Thyroid gland (tissue), 4 donors: ENCODE measurements at regions not wholly inside any gene's neighbourhood (a gene's known extent, or its start where the extent isn't known, plus 50 kb on each side); places are given as distances from the start of the nearest gene placed in this dataset.

Experiments
- DNase-seq, 2 donors: peaks; one replicate each; pipeline ENCODE4 v3.0.0-alpha.2; 2019
- H3K27ac ChIP-seq, 3 donors: fragments of 200-600 bp; sonication (generic); 1 replicate in 2 of 3; 2 replicates in 1 of 3; pipeline ENCODE4 v1.5.1; 2016 to 2019; ENCODE audit warnings: mild to moderate bottlenecking in 1 of 3, moderate library complexity in 1 of 3
- H3K27me3 ChIP-seq: fragments of 200-600 bp; sonication (generic); one replicate; pipeline ENCODE4 v1.5.1; 2019
- H3K36me3 ChIP-seq, 2 donors: fragments of 200-600 bp; sonication (generic); one replicate each; pipeline ENCODE4 v1.5.1; 2016 to 2019
- H3K4me1 ChIP-seq, 2 donors: fragments of 200-600 bp; sonication (generic); one replicate each; pipeline ENCODE4 v1.5.1; 2017 to 2019
- H3K4me3 ChIP-seq, 3 donors: fragments of 200-600 bp; sonication (generic); replicated peaks in 1 of 3; 1 replicate in 2 of 3; 2 replicates in 1 of 3; pipeline ENCODE4 v1.5.1; 2016; ENCODE audit warnings: mild to moderate bottlenecking in 1 of 3
- H3K9me3 ChIP-seq: fragments of 200-600 bp; sonication (generic); one replicate; pipeline ENCODE4 v1.5.1; 2017
- POLR2A ChIP-seq, 2 donors: fragments of 450-650 bp; IDR thresholded peaks; one replicate each; pipeline ENCODE4 v1.6.1; 2017; ENCODE audit warnings: antibody characterized with exemption in 2 of 2, mild to moderate bottlenecking in 2 of 2, moderate library complexity in 1 of 2
- WGBS, 2 donors: methylation state at CpG; one replicate each; pipeline ENCODE4 v1.1.5; 2017; 5-methylcytosine and 5-hydroxymethylcytosine counted together
- intact Hi-C: fragments of 100-400 bp; cut with DNase I; formaldehyde crosslinking; loops from one replicate; pipeline ENCODE4 v1.15.1; 2023
- TF ChIP-seq, protein P1 (sequence below), 6 experiments: fragments of 200-600 bp in 3 of 6; fragments of 450-650 bp in 3 of 6; sonication (generic) in 3 of 6; IDR thresholded peaks; one replicate each; pipeline ENCODE4 v1.5.1; 2016 to 2019; ENCODE audit warnings: antibody characterized with exemption in 6 of 6, mild to moderate bottlenecking in 2 of 6, inconsistent platforms in 1 of 6, moderate library complexity in 1 of 6

- TF ChIP-seq, protein P1, sequence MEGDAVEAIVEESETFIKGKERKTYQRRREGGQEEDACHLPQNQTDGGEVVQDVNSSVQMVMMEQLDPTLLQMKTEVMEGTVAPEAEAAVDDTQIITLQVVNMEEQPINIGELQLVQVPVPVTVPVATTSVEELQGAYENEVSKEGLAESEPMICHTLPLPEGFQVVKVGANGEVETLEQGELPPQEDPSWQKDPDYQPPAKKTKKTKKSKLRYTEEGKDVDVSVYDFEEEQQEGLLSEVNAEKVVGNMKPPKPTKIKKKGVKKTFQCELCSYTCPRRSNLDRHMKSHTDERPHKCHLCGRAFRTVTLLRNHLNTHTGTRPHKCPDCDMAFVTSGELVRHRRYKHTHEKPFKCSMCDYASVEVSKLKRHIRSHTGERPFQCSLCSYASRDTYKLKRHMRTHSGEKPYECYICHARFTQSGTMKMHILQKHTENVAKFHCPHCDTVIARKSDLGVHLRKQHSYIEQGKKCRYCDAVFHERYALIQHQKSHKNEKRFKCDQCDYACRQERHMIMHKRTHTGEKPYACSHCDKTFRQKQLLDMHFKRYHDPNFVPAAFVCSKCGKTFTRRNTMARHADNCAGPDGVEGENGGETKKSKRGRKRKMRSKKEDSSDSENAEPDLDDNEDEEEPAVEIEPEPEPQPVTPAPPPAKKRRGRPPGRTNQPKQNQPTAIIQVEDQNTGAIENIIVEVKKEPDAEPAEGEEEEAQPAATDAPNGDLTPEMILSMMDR (IDR thresholded peaks at IDR 0.05): no peak
- no peak for TF ChIP-seq POLR2A (IDR thresholded peaks at IDR 0.05)
- intact Hi-C loops: no loop called here
- 65 to 70% methylated on average over 3 of the region's 3 CpGs for WGBS, 2 donors
These were observed 68.1 kb upstream of the OGFRL1 start for GRCh38 chr6:71220466-71220865.

GRCh38 chr6:71222671-71223070 is 65.9 kb upstream of the OGFRL1 start:
- H3K27ac ChIP-seq: no peak overlapping the region
- H3K4me1 ChIP-seq: no peaks in the 10 kb centered on the region
- TF ChIP-seq, protein P1 (IDR thresholded peaks at IDR 0.05): no peak
- DNase-seq: no peak
- intact Hi-C loops: no loop called here
- no peaks in the 10 kb centered on the region for H3K27me3 ChIP-seq
- WGBS, 2 donors: 75 to 78% methylated on average over 4 of the region's 4 CpGs
- no peaks in the 10 kb centered on the region for H3K9me3 ChIP-seq
- no peak overlapping the region for H3K4me3 ChIP-seq
- H3K36me3 ChIP-seq: no peaks in the 10 kb centered on the region

More at GRCh38 chr6:71220466-71220865, 68.1 kb upstream of the OGFRL1 start:
- Histone ChIP-seq H3K27me3 (no peaks in the 10 kb centered on the region), H3K9me3 (no peaks in the 10 kb centered on the region), H3K27ac (no peak overlapping the region), H3K36me3 (no peaks in the 10 kb centered on the region), H3K4me1 (no peaks in the 10 kb centered on the region), H3K4me3 (no peak overlapping the region)
- DNase-seq: no peak

DNA sequence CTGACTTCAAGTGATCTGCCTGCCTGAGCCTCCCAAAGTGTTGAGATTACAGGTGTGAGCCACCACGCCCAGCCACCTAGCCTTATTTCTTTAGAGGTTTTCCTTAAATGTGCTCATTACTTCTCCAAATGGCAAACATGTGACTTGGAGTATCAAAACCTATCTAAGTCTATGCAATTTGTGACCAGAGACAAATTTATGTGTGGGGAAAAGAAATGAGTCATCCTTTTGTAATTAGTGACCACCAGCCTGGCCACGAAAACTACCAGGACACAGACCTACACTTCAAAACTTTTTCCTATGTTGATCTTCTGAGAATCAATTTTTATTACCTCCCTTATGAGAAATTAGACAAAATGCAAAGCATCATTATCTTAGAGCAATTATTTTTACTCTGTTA is 64.6 kb upstream of the OGFRL1 start:
- H3K4me3 ChIP-seq: no peak overlapping the region
- H3K4me1 ChIP-seq: no peaks in the 10 kb centered on the region
- no peak overlapping the region for H3K27ac ChIP-seq
- 88 to 97% methylated on average over 2 of the region's 2 CpGs for WGBS, 2 donors
- no peak for DNase-seq
- H3K9me3 ChIP-seq: no peaks in the 10 kb centered on the region
- H3K36me3 ChIP-seq: no peaks in the 10 kb centered on the region
- H3K27me3 ChIP-seq: no peaks in the 10 kb centered on the region
- TF ChIP-seq POLR2A (IDR thresholded peaks at IDR 0.05): no peak
- TF ChIP-seq, protein P1 (IDR thresholded peaks at IDR 0.05): no peak
- intact Hi-C loops: no loop called here

- Histone ChIP-seq H3K27ac (no peak overlapping the region), H3K4me1 (no peaks in the 10 kb centered on the region), H3K4me3 (no peak overlapping the region), H3K36me3 (no peaks in the 10 kb centered on the region), H3K9me3 (no peaks in the 10 kb centered on the region), H3K27me3 (no peaks in the 10 kb centered on the region)
- intact Hi-C loops: no loop called here
- no peak for DNase-seq
- 95 to 96% methylated on average over 1 of the region's 1 CpG for WGBS, 2 donors
- TF ChIP-seq, protein P1 (IDR thresholded peaks at IDR 0.05): no peak
- no peak for TF ChIP-seq POLR2A (IDR thresholded peaks at IDR 0.05)
These were observed 62.5 kb upstream of the OGFRL1 start for GRCh38 chr6:71226151-71226550.

GRCh38 chr6:71228461-71229041 is 60.1 kb upstream of the OGFRL1 start:
- no peaks in the 10 kb centered on the region for H3K27me3 ChIP-seq
- H3K4me3 ChIP-seq: no peak overlapping the region
- DNase-seq: no peak
- no peaks in the 10 kb centered on the region for H3K36me3 ChIP-seq
- TF ChIP-seq, protein P1 (IDR thresholded peaks at IDR 0.05): no peak
- no peak for TF ChIP-seq POLR2A (IDR thresholded peaks at IDR 0.05)
- WGBS, 2 donors: 70 to 73% methylated on average over 4 of the region's 4 CpGs
- no peaks in the 10 kb centered on the region for H3K9me3 ChIP-seq
- intact Hi-C loops: no loop called here
- no peaks in the 10 kb centered on the region for H3K4me1 ChIP-seq
- no peak overlapping the region for H3K27ac ChIP-seq
